ENCODE measurements at regions not wholly inside any gene's neighbourhood (a gene's known extent, or its start where the extent isn't known, plus 50 kb on each side); places are given as distances from the start of the nearest gene placed in this dataset.
A peak's percentile ranks its signal among the peaks of the same experiment; 100 is the strongest.

DNA sequence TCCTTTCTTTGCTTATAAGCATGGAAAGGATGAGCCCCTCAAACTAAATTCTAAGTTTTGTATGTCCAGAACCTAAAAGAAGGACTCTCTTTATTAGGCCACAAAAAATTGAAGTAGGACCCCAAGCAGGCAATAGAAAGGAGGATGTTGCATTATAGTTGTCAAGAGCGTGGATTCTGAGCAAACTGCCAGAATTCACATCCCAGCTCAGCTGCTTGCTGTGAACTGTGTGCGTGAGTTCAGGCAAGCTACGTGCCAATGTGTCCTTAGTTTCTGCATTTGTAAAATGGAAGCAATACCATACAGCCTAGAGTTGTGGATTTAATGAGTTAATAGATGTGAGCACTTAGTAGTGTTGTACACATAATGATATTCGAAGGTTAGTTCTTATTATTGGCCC lies 70.6 kb upstream of the SLC44A1 start:
- no peaks in the 10 kb centered on the region for H3K36me3 ChIP-seq
- no peak overlapping the region for H3K27ac ChIP-seq
- DNase-seq, result no peak
- H3K4me3 ChIP-seq, result no peak overlapping the region
- no peaks in the 10 kb centered on the region for H3K9me3 ChIP-seq
- no peaks in the 10 kb centered on the region for H3K4me1 ChIP-seq
- TF ChIP-seq, protein P1, sequence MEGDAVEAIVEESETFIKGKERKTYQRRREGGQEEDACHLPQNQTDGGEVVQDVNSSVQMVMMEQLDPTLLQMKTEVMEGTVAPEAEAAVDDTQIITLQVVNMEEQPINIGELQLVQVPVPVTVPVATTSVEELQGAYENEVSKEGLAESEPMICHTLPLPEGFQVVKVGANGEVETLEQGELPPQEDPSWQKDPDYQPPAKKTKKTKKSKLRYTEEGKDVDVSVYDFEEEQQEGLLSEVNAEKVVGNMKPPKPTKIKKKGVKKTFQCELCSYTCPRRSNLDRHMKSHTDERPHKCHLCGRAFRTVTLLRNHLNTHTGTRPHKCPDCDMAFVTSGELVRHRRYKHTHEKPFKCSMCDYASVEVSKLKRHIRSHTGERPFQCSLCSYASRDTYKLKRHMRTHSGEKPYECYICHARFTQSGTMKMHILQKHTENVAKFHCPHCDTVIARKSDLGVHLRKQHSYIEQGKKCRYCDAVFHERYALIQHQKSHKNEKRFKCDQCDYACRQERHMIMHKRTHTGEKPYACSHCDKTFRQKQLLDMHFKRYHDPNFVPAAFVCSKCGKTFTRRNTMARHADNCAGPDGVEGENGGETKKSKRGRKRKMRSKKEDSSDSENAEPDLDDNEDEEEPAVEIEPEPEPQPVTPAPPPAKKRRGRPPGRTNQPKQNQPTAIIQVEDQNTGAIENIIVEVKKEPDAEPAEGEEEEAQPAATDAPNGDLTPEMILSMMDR (IDR thresholded peaks at IDR 0.05), result no peak
- no peak for TF ChIP-seq POLR2A (IDR thresholded peaks at IDR 0.05)
- no peaks in the 10 kb centered on the region for H3K27me3 ChIP-seq

DNA sequence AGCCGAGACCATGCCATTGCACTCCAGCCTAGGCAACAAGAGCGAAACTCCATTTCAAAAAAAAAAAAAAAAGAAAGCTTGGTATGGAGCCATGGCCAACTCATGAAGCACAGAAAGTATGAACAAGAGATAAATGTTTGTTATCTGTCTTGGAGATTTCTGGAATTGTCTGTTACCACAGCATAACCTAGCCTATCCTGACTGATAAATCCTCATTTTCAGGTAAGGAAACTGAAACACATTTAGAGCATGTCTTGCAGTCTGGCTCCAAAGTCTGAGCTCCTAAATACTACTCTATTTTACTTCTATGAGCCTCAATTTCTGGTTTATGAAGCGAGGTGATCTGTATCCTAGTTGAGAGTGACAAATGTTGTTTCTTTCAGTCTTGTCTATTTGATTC lies 68.3 kb upstream of the SLC44A1 start:
- no peaks in the 10 kb centered on the region for H3K9me3 ChIP-seq
- TF ChIP-seq, protein P1 (IDR thresholded peaks at IDR 0.05), result no peak
- TF ChIP-seq POLR2A (IDR thresholded peaks at IDR 0.05), result no peak

DNA sequence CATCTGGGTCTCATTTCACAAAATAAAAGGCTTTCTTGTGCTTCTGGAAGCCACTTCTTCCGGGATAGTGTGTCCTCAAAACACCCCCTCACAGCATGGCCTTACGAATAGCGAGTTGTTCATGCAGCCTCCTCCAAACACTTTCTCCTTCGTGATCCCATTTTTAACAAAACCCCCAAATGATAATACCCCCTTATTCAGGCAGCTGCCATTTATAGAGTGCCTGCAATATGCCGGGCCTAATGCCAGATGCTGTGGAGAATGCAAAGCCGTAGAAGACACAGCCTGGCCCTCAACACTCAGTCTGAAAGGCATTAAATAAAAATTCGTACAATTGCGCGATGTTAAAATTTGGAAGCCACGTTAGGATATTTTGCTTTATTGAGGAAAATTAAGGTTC lies 66.4 kb upstream of the SLC44A1 start:
- DNase-seq, result no peak
- no peaks in the 10 kb centered on the region for H3K4me1 ChIP-seq
- H3K9me3 ChIP-seq, result no peaks in the 10 kb centered on the region
- H3K27ac ChIP-seq, result no peak overlapping the region
- no peak for TF ChIP-seq POLR2A (IDR thresholded peaks at IDR 0.05)
- TF ChIP-seq, protein P1 (IDR thresholded peaks at IDR 0.05), result no peak
- no peaks in the 10 kb centered on the region for H3K36me3 ChIP-seq
- H3K4me3 ChIP-seq, result no peak overlapping the region
- no peaks in the 10 kb centered on the region for H3K27me3 ChIP-seq

More for the DNA sequence above, 68.3 kb upstream of the SLC44A1 start:
- DNase-seq, result no peak
- Histone ChIP-seq H3K27ac (no peak overlapping the region), H3K27me3 (no peaks in the 10 kb centered on the region), H3K36me3 (no peaks in the 10 kb centered on the region), H3K4me3 (no peak overlapping the region), H3K4me1 (no peaks in the 10 kb centered on the region)

DNA sequence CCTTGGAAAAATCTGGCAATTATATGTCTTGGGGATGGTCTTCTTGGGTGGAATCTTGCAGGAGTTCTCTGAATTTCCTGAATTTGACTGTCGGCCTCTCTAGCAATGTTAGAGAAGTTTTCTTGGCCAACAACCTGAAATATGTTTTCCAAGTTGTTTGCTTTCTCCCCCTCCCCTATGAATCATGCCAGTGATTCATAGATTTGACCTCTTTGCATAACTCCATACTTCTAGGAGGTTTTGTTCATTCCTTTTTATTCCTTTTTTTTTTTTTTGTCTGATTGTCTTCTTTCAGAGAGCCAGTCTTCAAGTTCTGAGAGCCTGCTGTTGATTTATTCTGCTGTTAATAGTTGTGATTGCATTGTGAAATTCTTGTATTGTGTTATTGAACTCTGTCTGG lies 56.7 kb upstream of the SLC44A1 start:
- H3K27me3 ChIP-seq, result no peaks in the 10 kb centered on the region
- H3K27ac ChIP-seq, result no peak overlapping the region
- no peaks in the 10 kb centered on the region for H3K4me1 ChIP-seq
- DNase-seq, result no peak
- H3K9me3 ChIP-seq, result no peaks in the 10 kb centered on the region
- H3K4me3 ChIP-seq, result no peak overlapping the region
- H3K36me3 ChIP-seq, result no peaks in the 10 kb centered on the region
- TF ChIP-seq, protein P1 (IDR thresholded peaks at IDR 0.05), result no peak
- TF ChIP-seq POLR2A (IDR thresholded peaks at IDR 0.05), result no peak

DNA sequence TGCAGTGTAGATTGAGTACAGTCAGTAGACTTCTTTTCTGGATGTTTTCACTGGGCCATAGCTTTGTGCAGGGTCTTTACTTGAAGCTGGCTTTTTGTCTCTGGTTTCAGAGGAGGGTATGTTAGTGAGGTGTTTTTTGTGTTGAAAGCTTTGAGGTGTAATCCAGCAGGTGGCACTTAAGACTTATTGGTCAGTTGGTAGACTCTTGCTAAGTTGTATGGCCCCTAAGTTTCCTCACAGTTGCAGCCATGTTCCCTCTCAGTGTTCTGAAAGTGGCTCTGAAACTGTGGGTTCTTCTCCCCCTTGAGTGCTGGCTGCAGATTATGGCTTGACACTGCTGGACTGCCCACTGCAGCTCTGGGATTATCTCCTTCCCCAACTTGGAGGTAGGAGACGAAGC lies 55.7 kb upstream of the SLC44A1 start:
- Histone ChIP-seq H3K27ac (no peak overlapping the region), H3K9me3 (no peaks in the 10 kb centered on the region), H3K4me3 (no peak overlapping the region), H3K36me3 (no peaks in the 10 kb centered on the region), H3K4me1 (no peaks in the 10 kb centered on the region), H3K27me3 (no peaks in the 10 kb centered on the region)
- no peak for TF ChIP-seq POLR2A (IDR thresholded peaks at IDR 0.05)
- TF ChIP-seq, protein P1 (IDR thresholded peaks at IDR 0.05), result peak in 2 of 6 experiments; percentile 18 to 41
- DNase-seq, result no peak

DNA sequence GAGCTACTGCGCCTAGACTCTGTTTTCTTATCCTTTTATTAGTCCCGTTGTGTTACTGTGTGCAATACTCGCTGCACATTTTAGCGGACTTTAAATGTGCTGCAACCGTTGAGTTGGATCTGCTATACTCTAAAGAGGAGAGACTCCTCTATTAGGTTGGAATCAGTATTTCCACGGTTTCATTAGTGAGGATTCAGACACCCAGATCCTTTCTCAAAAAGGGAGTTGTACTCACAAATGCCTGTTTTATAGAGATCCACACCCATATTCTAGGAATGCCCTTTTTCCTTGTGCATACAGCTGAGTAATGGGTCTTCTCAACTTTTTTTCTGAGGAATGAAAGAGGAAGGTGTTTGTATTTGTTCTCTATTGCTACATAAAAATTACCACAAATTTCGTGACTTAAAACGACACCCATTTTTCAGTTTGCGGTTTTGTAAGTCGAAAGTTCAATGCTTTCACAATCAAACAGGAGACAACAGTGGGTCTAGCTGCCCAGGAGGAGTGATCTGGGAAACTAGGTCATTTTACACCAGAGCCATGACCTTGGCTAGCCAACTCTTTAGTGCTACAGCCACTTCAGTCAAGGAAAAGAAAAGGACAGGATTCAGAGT lies 52.8 kb upstream of the SLC44A1 start:
- no peaks in the 10 kb centered on the region for H3K9me3 ChIP-seq
- no peak for DNase-seq

More for the DNA sequence above, 52.8 kb upstream of the SLC44A1 start:
- Histone ChIP-seq H3K27ac (no peak overlapping the region), H3K4me3 (no peak overlapping the region), H3K27me3 (no peaks in the 10 kb centered on the region), H3K4me1 (no peaks in the 10 kb centered on the region), H3K36me3 (no peaks in the 10 kb centered on the region)
- TF ChIP-seq, protein P1 (IDR thresholded peaks at IDR 0.05), result no peak
- TF ChIP-seq POLR2A (IDR thresholded peaks at IDR 0.05), result no peak

Data from Peyer's patch (tissue), 4 donors.